Endothelial cell of umbilical vein (primary cell): ENCODE measurements at regions not wholly inside any gene's neighbourhood (a gene's known extent, or its start where the extent isn't known, plus 50 kb on each side); places are given as distances from the start of the nearest gene placed in this dataset.

Source experiments
- BruUV-seq: library from RNA; stranded (reverse); fragments of 400-500 nt; replicated peaks from 2 replicates; lab custom pipeline; 2021; lab: Mats Ljungman, UMichigan
- CTCF ChIA-PET: fragments of 300-600, 350-600 bp; sonication (Branson Sonifier 250); formaldehyde crosslinking; loops from one replicate; lab custom pipeline; 2021; ENCODE audit warnings: antibody characterized with exemption, inconsistent platforms; lab: Charles Lee
- POLR2A ChIA-PET: fragments of 300-600, 350-600 bp; sonication (Branson Sonifier 250); formaldehyde crosslinking; loops from one replicate; lab custom pipeline; 2021; ENCODE audit warnings: antibody characterized with exemption, inconsistent platforms; lab: Charles Lee
- DNase-seq: peaks from one replicate; pipeline ENCODE4 v3.0.0-alpha.2; 2011; ENCODE audit warnings: low read depth, low spot score
- FAIRE-seq: peaks from 2 replicates; lab custom pipeline; 2011; peaks lifted over from hg19 to GRCh38; lab: Jason Lieb, UNC
- H2AFZ ChIP-seq: 2 replicates; pipeline ENCODE4 v1.6.0; 2012; ENCODE audit warnings: low read depth, low read length, control low read depth, inconsistent platforms
- H3K27ac ChIP-seq: 2 replicates; pipeline ENCODE4 v1.5.1; 2011; ENCODE audit warnings: low read depth, mild to moderate bottlenecking, control low read depth, low read length, moderate library complexity; ENCODE audit not compliant: insufficient read depth
- H3K27me3 ChIP-seq, 2 experiments: 2 replicates each; pipeline versions ENCODE4 v1.6.0 to v1.6.1; 2011; ENCODE audit warnings: low read length in 2 of 2, mixed read lengths in 1 of 2; ENCODE audit not compliant: control insufficient read depth in 2 of 2, insufficient read depth in 2 of 2
- H3K36me3 ChIP-seq, 2 experiments: 2 replicates in 1 of 2; 3 replicates in 1 of 2; pipeline ENCODE4 v1.5.1; 2011; ENCODE audit warnings: low read length in 2 of 2, mild to moderate bottlenecking in 1 of 2, moderate library complexity in 1 of 2; ENCODE audit not compliant: control insufficient read depth in 2 of 2, insufficient read depth in 2 of 2; ENCODE audit errors: extremely low read depth in 1 of 2
- H3K4me1 ChIP-seq: 3 replicates; pipeline ENCODE4 v1.5.1; 2011; ENCODE audit warnings: mild to moderate bottlenecking, low read length; ENCODE audit not compliant: control insufficient read depth, insufficient read depth; ENCODE audit errors: extremely low read depth
- H3K4me2 ChIP-seq: 2 replicates; pipeline ENCODE4 v1.6.1; 2011; ENCODE audit warnings: low read length, control low read depth, mixed read lengths; ENCODE audit not compliant: insufficient read depth
- H3K4me3 ChIP-seq, 3 experiments: fragments of 200-600 bp in 1 of 3; sonication (generic), shearing (Covaris generic) in 1 of 3; replicated peaks in 1 of 3; 2 replicates each; pipeline ENCODE4 v1.5.1; 2011 to 2016; ENCODE audit warnings: control low read depth in 3 of 3, low read length in 3 of 3, mild to moderate bottlenecking in 2 of 3, inconsistent platforms in 1 of 3, low read depth in 1 of 3, moderate library complexity in 1 of 3; ENCODE audit not compliant: insufficient read depth in 1 of 3
- H3K79me2 ChIP-seq: 2 replicates; pipeline ENCODE4 v1.6.0; 2012; ENCODE audit warnings: low read length, inconsistent platforms; ENCODE audit not compliant: control insufficient read depth, insufficient read depth
- H3K9ac ChIP-seq: replicated peaks from 2 replicates; pipeline ENCODE3; 2011; ENCODE audit warnings: low read length, control low read depth; ENCODE audit not compliant: insufficient read depth; ENCODE audit errors: extremely low read depth
- H3K9me1 ChIP-seq: replicated peaks from 3 replicates; pipeline ENCODE4 v1.6.0; 2011; ENCODE audit warnings: mild to moderate bottlenecking, low read length; ENCODE audit not compliant: control insufficient read depth, insufficient read depth; ENCODE audit errors: extremely low read depth
- H3K9me3 ChIP-seq: replicated peaks from 2 replicates; pipeline ENCODE4 v1.5.1; 2012; ENCODE audit warnings: low read length, inconsistent platforms; ENCODE audit not compliant: control insufficient read depth, insufficient read depth
- H4K20me1 ChIP-seq: replicated peaks from 2 replicates; pipeline ENCODE3; 2011; ENCODE audit warnings: mild to moderate bottlenecking, low read length; ENCODE audit not compliant: control insufficient read depth, insufficient read depth; ENCODE audit errors: extremely low read depth
- CTCF ChIP-seq, 2 donors: IDR thresholded peaks; 1 replicate in 1 of 2; 2 replicates in 1 of 2; pipeline ENCODE4 v1.5.1; 2011; ENCODE audit warnings: low read length in 2 of 2, mild to moderate bottlenecking in 2 of 2, moderate library complexity in 2 of 2, control low read depth in 1 of 2, inconsistent platforms in 1 of 2, low read depth in 1 of 2; ENCODE audit not compliant: insufficient read depth in 1 of 2; ENCODE audit errors: extremely low read depth in 1 of 2
- EZH2 ChIP-seq: IDR thresholded peaks from 2 replicates; pipeline ENCODE4 v1.6.1; 2012; ENCODE audit warnings: borderline replicate concordance, low read depth, mild to moderate bottlenecking, moderate library complexity, low read length, inconsistent platforms; ENCODE audit not compliant: severe bottlenecking
- FOS ChIP-seq: IDR thresholded peaks from 2 replicates; pipeline ENCODE4 v1.6.1; 2011; ENCODE audit warnings: mild to moderate bottlenecking, low read length, moderate library complexity, borderline replicate concordance; ENCODE audit not compliant: insufficient read depth
- GATA2 ChIP-seq: IDR thresholded peaks from 2 replicates; pipeline ENCODE4 v1.7.0; 2011; ENCODE audit warnings: low read depth, mild to moderate bottlenecking, moderate library complexity, mixed read lengths, low read length; ENCODE audit not compliant: insufficient read length, insufficient read depth
- JUN ChIP-seq: IDR thresholded peaks from 2 replicates; pipeline ENCODE4 v1.6.1; 2011; ENCODE audit warnings: borderline replicate concordance, low read depth; ENCODE audit not compliant: insufficient read length, insufficient read depth
- MYC ChIP-seq: IDR thresholded peaks from one replicate; pipeline ENCODE4 v1.6.1; 2011; ENCODE audit warnings: mild to moderate bottlenecking, low read depth, low read length
- POLR2A ChIP-seq: IDR thresholded peaks from 2 replicates; pipeline ENCODE4 v1.6.1; 2012; ENCODE audit warnings: low read depth, mild to moderate bottlenecking, control low read depth, low read length
- POLR2AphosphoS5 ChIP-seq: IDR thresholded peaks from 2 replicates; pipeline ENCODE4 v1.6.1; 2012; ENCODE audit warnings: low read depth, mild to moderate bottlenecking, control low read depth, low read length, moderate library complexity; ENCODE audit not compliant: insufficient read depth
- dilution Hi-C: fragments of 300-500 bp; cut with MboI; formaldehyde crosslinking; loops from one replicate; pipeline ENCODE4 v1.15.0; 2019; ENCODE audit warnings: low sequenced_read_pairs; ENCODE audit not compliant: extremely low pct_ligation_motif_present
- intact Hi-C: fragments of 100-400 bp; cut with micrococcal nuclease; formaldehyde crosslinking; loops from one replicate; pipeline ENCODE4 v1.10.0; 2022
- TF ChIP-seq, protein P1 (sequence below): IDR thresholded peaks from 2 replicates; pipeline ENCODE4 v1.6.1; 2011; ENCODE audit not compliant: insufficient read depth, insufficient read length

DNA sequence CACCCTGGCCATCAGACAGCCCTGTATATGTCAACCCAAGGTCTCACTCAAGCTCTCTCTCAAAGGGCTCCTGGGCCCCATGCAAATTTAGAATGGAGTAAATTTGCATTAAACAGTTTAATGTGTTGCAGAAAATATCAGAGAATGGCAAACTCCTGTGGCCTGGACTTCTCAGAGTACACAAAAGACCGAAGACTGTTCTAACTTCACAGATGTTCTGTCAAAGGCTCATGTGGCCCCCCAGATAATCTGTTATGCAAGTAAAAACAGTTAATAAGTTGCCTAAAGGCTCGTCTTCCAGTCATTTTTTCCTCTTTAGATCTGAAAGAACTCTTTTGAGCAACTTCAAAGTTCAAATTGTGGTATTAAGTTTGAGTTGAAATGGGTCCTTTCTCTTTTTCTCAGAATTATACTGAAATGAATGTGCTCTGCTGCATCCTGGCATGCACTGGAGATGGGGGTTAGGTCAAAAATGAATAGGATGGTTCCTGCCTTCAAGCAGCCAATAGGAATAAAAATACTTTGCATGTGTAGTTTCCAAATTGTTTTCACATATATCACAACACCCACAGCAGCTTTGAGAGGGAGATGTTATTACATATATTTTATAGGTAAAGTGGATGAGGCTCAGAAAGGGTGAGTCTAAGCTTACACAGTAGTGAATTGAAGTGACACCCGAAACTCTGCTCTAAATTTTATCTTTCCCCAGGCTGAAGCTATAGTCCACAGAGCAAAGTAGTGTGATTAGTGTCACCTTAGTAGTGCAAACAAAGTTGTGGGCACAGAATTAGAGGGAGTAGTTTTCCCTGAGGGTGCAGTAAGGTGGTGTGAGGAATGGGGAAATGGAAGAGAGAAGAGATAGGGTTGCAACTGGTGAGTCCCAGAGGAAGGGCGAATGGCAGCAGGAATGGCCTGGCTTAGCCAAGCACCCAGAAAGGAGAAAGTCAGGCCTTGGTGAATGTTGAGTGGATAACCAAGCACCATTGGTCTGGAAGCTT lies 205.0 kb upstream of the RFC3 start:
- H3K27me3 ChIP-seq: peaks cover 0 to 3% of the 10 kb centered on the region in 2 experiments
- no peak for FAIRE-seq
- no peak overlapping the region for H3K4me3 ChIP-seq
- dilution Hi-C loops: no loop called here
- ChIA-PET CTCF (no interaction called here), POLR2A (no interaction called here)
- TF ChIP-seq MYC (no peak), EZH2 (no peak), GATA2 (no peak), FOS (no peak), POLR2AphosphoS5 (no peak), CTCF (IDR thresholded peaks at IDR 0.05; ENCODE audit: extremely low read depth in 1 of 2, insufficient read depth in 1 of 2, low read depth in 1 of 2, low read length in 2 of 2) (no peak), POLR2A (no peak), JUN (no peak)
- TF ChIP-seq, protein P1, sequence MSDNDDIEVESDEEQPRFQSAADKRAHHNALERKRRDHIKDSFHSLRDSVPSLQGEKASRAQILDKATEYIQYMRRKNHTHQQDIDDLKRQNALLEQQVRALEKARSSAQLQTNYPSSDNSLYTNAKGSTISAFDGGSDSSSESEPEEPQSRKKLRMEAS: no peak
- no peak overlapping the region for H3K9ac ChIP-seq
- peaks cover 14% of the 10 kb centered on the region for H3K4me1 ChIP-seq
- H3K36me3 ChIP-seq: no peaks in the 10 kb centered on the region
- no peak overlapping the region for H2AFZ ChIP-seq
- no peak for DNase-seq
- no peaks in the 10 kb centered on the region for H3K9me1 ChIP-seq
- no peaks in the 10 kb centered on the region for H3K9me3 ChIP-seq
- no peaks in the 10 kb centered on the region for H4K20me1 ChIP-seq
- H3K27ac ChIP-seq: no peak overlapping the region
- intact Hi-C loops: no loop called here
- no peak overlapping the region for H3K4me2 ChIP-seq
- H3K79me2 ChIP-seq: no peaks in the 10 kb centered on the region
- no TSS peak for BruUV-seq
